Inflammatory macrophage treated with lipopolysaccharide for 4 hours (primary cell): ENCODE measurements at regions not wholly inside any gene's neighbourhood (a gene's known extent, or its start where the extent isn't known, plus 50 kb on each side); places are given as distances from the start of the nearest gene placed in this dataset.
A peak's percentile ranks its signal among the peaks of the same experiment; 100 is the strongest.

Source experiments
- DNase-seq: peaks from one replicate; pipeline ENCODE4 v3.0.0-alpha.2; 2020

GRCh38 chr6:44561060-44561623 lies 173.6 kb downstream of the CDC5L start:
- peak; percentile 7 for DNase-seq

GRCh38 chr6:44561832-44562665 lies 174.5 kb downstream of the CDC5L start:
- DNase-seq, result peak; percentile 38

GRCh38 chr6:44563397-44563796 lies 175.9 kb downstream of the CDC5L start:
- no peak for DNase-seq

- peak; percentile 20 for DNase-seq
Observed at GRCh38 chr6:44564906-44565524, 177.5 kb downstream of the CDC5L start.

- DNase-seq, result peak; percentile 49
Observed at GRCh38 chr6:44567406-44567805, 179.9 kb downstream of the CDC5L start.

- DNase-seq, result no peak
Observed at GRCh38 chr6:44569131-44569530, 181.6 kb downstream of the CDC5L start.

- DNase-seq, result peak; percentile 75
Observed at GRCh38 chr6:44569931-44570385, 182.5 kb downstream of the CDC5L start.

GRCh38 chr6:44571510-44571909 lies 184.0 kb downstream of the CDC5L start:
- DNase-seq, result no peak

- no peak for DNase-seq
Observed at GRCh38 chr6:44572346-44572745, 184.8 kb downstream of the CDC5L start.

GRCh38 chr6:44575644-44576043 lies 188.1 kb downstream of the CDC5L start:
- no peak for DNase-seq

GRCh38 chr6:44576132-44576631 lies 188.7 kb downstream of the CDC5L start:
- DNase-seq, result no peak

GRCh38 chr6:44580901-44581300 lies 193.4 kb downstream of the CDC5L start:
- no peak for DNase-seq

GRCh38 chr6:44582930-44583329 lies 195.4 kb downstream of the CDC5L start:
- no peak for DNase-seq

- no peak for DNase-seq
Observed at GRCh38 chr6:44590471-44590870, 203.0 kb downstream of the CDC5L start.

GRCh38 chr6:44593539-44593944 lies 206.0 kb downstream of the CDC5L start:
- peak; percentile 48 for DNase-seq

GRCh38 chr6:44594481-44594880 lies 207.0 kb downstream of the CDC5L start:
- DNase-seq, result no peak

- no peak for DNase-seq
Observed at GRCh38 chr6:44598679-44599078, 211.2 kb downstream of the CDC5L start.

GRCh38 chr6:44599672-44600071 lies 212.2 kb downstream of the CDC5L start:
- DNase-seq, result no peak

GRCh38 chr6:44603044-44603686 lies 215.7 kb downstream of the CDC5L start:
- DNase-seq, result no peak

- DNase-seq, result no peak
Observed at GRCh38 chr6:44606504-44606903, 219.0 kb downstream of the CDC5L start.

- no peak for DNase-seq
Observed at GRCh38 chr6:44606976-44607375, 219.5 kb downstream of the CDC5L start.

GRCh38 chr6:44608175-44608574 lies 220.7 kb downstream of the CDC5L start:
- no peak for DNase-seq

GRCh38 chr6:44609051-44609612 lies 221.6 kb downstream of the CDC5L start:
- no peak for DNase-seq
